HG03558 (cell line): ENCODE measurements at regions not wholly inside any gene's neighbourhood (a gene's known extent, or its start where the extent isn't known, plus 50 kb on each side); places are given as distances from the start of the nearest gene placed in this dataset.

Source experiments
- ATAC-seq: cut with Tn5 transposase; IDR thresholded peaks from one replicate; pipeline ENCODE4 v1.9.1; 2021; ENCODE audit warnings: moderate number of reproducible peaks; ENCODE audit not compliant: unreplicated experiment; ENCODE audit errors: extremely low read depth

DNA sequence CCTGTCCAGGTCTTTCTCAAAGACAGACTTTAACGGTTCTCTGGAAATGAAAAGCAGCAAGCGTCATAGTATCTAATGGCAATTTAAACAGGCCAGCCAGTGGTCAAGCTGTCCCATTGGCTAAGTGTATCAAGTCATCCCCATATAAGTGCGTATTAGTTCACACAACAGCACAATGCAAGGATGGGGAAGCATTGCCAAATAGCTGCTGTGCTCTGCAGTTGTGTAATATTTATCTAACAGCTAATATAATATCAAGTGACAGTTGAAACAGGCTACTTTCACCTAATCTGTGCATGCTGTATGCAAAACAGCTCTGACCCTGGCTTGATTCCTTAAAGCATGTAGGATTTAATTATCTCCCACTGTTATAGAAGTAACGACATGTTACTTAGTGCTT is 134.8 kb upstream of the PPARGC1A start:
- ATAC-seq = no peak

DNA sequence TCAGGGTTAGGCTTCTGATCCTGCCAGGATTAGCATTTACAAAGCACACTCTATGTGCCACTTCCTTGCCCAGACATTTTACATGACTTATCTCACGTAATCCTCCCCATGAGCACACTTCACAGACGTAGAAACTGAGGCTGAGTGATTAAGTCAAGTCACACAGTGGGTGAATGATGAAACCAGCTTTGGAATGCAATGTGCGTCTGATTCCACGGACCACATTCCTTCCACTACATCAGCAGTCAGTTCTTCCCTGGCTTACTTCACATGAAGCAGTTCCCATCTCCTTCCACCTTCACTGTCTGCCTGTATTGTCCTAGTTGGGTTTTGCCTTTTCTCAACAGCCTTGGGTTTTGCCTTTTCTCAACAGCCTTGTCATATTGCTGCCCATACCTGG is 134.3 kb upstream of the PPARGC1A start:
- no peak for ATAC-seq

DNA sequence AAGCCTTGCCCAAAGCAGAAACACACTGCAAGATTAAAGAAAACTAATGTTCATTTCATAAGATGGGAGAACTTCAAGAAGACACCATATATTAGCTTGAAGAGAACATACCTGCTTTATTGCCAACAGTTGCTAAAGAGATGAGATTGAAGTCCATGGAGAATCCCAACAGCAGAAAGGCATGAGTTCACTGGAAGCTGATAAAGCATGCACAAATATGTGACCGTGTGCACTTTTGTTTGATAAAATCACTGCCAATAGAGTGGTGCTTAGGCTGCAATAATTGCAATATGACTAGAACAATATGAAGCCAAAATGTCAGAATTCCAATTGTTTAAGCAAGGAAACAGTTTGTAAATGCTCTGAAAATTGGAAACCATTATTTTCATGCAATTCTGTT is 125.9 kb upstream of the PPARGC1A start:
- no peak for ATAC-seq

DNA sequence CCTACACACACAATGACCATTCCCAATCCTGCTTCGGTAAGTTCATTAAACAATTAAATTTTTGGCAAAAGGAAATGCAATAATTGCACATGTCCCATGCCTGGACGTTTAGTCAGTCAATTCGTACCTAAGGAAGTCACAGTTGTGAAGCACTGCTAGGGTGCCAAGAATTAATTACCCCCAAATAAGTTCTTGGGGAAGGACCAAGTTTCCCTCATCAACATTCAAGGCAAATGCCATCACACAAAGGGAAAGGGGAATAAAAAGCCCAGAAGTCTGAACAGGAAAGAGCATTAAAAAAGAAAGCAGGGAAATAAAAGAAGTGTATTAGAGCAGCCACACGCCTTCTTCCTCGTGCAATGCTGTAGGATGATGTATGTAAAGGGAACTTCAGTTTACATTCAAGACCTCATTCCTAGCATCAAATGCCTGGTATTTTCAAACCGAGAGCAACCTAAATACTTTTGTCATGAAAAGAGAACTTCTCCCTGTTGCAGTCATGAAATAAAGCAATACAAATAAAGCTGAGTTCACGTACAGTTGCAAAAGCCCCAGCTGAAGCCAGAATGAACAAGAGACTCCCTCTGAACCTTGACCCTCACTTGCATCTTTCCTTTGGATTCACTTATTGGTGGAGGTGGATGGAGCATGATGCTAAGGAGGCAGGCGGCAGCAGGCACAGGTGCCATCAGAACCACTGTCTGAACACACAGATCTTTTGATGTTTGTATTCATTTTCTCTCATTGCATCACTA is 124.0 kb upstream of the PPARGC1A start:
- no peak for ATAC-seq

DNA sequence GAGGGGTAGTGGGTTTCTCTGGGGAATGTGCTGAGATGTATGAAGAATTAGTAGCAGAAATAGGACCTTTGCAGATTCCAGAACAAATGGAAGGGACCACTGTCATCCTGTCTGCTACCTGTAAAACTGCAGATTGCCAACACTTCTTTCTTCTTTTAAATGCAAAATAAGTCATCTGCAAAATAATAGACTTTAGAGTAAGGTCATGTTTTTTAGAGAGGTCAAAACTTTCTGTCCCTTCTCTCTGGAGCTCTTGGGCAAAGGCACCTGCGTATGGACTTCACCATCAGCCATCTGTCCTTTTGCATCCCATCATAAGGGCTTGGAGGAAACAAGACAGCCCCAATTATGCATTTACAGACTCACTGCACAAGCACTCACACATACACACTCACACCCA is 121.1 kb upstream of the PPARGC1A start:
- no peak for ATAC-seq

DNA sequence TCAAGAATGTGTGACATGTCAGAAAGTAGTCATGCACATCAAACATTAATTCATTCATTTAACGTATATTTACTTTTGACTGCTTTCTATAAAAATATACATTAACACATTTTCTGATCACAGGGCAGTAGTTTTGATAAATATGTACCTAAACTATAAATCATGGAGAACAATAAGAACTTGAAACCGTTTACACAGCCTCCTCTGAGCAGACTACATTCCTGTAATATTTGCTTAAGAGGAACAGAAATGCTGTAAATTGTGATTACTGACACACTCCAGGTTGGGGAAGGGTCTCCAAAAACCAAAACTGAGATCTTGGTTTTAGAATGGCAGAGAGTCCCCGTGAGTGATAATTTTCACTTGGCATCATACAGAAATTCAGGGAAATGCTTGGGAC is 120.7 kb upstream of the PPARGC1A start:
- ATAC-seq = no peak

DNA sequence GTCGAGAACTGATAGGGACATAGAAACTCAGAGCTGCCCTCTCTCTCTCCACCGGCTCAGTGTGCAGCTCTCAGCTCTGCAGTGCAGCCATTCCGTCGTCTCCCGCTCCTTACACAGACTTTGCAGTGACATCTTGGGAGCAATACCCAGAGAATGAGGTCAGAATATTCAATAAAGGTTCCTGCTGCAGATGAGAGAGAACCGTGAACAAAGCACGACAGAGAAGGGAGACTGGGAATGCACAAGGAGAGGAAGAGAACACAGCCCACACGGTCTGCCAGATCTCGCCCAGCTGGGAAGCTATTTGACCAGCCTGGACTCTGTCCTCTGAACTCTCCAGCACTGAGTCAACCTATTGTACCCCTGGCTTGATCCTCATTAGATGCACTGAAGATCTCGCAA is 118.0 kb upstream of the PPARGC1A start:
- no peak for ATAC-seq

DNA sequence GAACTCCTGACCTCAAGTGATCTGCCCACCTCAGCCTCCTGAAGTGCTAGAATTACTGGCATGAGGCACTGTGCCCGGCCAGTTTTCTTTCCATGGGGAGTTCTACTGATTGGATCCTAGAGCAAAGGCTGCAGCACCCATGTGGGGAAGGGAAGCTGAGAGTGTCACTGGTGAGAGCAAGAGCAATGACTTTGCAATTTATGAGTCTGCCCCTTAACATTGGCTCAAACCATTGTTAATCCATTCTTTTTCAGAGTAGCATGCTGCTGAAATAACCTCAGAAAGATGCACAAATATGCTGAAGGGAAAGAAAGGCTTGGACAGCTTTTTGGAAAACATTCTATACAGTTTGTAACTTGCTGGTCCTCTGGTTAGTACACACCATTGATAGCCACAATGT is 116.4 kb upstream of the PPARGC1A start:
- no peak for ATAC-seq

DNA sequence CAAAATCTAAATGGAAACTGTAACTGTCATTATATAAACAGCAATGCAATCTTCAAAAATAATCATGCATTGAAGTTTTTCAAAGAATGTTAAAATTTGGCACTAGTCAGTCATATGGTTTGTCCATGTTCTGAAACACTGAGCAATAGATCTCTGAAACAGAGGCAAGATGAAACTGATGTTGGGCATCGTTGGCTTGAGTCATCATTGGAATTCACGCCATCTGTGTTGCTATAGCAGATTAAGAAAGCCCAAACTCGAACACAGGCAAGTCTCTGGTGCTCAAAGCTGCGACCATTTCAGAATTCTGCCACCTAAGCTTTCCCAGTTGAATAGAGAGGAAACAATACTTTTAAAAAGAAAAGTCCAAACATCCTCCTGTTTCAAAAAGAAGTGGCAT is 114.1 kb upstream of the PPARGC1A start:
- ATAC-seq = no peak

DNA sequence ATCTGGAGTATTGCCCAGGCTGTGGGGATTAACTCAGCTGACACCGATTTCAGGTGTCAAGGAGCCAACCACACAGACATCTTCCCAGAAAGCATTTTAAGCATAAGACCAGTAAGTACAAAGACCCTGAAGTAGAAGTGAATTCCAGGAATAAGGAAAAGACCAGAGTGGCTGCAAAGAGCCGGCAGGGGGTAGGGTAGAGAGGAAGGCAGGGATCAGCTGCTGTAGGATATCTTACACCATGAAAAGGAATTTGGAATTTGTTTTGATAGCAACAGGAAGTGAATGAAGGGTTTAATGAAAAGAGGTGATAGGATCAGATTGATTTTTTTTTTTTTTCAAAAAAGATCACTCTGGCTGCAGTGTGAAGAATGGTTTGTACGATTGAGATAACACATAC is 113.6 kb upstream of the PPARGC1A start:
- no peak for ATAC-seq

DNA sequence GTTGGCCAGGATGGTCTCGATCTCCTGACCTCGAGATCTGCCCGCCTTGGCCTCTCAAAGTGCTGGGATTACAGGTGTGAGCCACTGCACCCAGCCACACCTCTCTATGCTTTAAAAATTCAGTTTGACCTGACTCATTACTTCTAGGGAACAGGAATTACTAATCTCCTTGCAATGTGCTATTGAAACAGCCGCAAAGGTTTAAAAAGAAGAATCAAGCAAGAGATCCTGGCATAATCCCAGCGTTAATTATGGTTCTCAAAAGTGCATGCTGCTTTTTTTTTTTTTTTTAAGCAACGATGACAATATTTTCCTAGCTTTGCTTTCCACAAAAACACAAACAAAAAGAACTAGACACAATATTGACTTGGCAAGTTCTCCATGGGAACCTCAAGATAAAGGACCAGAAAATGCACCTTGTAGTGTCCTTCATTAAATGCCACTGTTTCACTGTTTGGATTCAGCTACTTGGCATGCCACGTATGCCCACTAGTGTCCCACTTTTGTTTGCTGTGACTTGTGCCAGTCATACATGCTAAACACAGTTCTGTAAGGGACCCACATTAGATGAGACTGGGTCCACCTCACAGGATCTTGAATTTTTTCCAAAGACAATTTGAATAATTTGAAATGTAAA is 112.6 kb upstream of the PPARGC1A start:
- ATAC-seq = no peak

DNA sequence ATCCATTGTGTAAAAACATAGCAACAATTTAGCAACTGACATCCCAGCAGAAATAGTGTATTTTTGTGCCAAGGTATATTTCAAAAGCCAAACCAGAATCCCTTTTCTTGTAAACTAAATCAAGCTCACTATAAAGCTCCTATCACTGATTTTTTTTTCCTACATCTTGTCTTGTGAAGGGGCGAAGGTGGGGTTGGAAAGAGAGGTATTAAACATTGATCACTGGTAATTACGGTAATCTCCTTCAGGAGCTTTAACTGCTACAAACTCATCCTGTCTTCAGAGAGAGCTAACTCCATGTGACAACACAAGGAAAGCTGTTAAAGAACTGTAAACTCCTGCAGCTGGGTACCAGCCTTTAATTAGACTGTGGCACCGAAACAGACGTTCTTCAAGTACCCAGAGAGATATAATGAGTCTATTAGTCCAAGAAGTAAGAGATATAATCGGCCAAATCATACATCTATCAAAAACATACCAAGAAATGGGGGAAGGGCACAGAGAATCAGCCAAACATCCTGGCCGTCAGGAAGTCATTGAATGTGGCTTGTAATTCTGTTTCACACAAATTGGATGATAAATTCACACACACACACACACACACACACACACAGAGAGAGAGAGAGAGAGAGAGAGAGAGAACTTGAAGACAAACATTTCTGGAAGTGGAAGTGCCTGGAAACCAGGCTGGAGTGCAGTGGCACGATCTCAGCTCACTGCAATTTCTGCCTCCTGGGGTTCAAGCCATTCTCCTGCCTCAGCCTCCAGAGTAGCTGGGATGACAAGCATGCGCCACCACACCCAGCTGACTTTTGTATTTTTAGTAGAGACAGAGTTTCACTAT is 111.9 kb upstream of the PPARGC1A start:
- ATAC-seq = no peak

DNA sequence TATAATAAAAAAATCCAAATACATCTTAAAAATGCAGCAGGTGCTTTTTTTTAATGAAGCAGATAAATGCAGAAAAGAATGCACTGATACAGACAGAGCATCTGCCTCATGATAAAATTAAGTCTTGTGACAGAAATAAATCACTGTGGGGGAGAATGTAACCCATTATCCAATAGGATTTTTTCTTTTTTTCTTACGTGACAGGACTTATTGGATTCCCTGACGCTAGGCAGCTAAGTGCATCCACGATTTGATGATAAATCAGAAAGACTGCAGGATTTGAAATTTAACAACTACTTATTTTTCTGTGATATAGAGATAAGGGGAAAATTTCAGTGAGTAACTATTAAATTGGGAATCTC is 110.6 kb upstream of the PPARGC1A start:
- ATAC-seq = no peak

DNA sequence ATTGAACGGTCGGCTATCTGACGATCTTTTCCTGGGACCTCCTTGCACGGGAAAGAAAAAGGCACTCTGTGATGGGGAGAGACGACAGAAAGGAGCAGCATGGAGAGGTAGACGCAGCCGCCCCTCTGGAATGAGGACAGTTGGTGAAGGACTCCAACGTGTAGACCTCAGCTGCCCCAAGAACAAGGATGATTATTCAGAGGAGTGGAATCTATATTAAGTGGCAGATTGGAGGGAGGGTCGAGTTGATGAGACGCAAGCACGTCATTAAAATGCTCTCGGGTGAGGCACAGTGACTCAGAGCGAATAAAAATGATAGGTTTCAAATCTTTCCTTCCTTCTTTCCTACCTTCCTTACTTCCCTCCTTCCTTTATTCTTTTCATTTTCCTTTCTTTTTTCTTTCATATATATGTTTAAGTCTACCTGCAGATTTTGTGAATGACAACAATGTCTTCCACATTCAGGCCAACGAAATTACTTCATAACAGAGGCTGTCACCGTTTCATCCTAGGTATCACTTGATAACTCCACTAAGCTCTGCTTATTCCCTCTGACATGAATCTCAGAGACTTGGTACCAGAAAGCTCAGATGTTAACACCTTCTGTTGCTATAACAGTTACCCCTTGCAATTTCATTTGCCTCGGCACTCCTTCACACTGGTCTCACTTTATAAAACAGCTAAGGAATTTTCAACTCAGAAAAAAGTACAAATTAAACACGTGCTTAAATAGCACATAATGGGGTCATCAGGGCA is 110.0 kb upstream of the PPARGC1A start:
- no peak for ATAC-seq

DNA sequence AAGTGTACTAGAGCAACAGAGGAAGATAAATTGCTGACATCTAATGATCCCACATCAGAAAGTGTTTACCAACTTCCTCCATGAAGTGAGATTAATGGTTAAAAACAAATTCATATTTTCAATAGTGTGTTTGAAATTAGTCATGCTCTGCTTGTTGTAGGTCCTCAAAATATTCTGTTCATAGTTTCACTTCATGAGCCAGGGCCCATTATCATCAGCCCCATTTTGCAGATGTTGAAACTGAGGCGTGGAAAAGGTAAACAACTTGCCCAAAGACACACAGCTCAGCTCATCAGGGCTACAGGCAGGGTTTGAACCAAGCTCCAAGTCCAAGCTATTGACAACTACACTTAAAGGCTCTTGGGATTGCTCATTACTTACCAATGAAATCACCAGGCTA is 103.5 kb upstream of the PPARGC1A start:
- no peak for ATAC-seq

DNA sequence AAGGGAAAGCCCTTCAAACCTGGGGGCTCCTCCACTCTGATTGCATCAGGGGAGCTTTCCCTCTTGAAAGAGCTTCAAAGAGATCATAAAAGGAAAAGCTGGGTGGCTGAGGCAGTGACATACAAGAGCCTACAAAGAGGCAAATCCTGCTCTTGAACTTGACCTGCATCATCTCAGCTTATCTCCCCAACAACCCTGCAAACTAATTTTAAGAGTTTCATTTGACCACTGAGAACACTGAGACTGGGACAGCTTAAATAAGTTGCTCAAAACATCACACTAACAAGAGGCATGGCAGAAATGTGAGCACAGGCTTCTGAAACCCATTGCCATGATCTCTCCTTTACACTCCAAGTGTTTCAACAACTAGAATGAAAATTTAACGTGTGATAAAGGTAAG is 101.6 kb upstream of the PPARGC1A start:
- no peak for ATAC-seq

DNA sequence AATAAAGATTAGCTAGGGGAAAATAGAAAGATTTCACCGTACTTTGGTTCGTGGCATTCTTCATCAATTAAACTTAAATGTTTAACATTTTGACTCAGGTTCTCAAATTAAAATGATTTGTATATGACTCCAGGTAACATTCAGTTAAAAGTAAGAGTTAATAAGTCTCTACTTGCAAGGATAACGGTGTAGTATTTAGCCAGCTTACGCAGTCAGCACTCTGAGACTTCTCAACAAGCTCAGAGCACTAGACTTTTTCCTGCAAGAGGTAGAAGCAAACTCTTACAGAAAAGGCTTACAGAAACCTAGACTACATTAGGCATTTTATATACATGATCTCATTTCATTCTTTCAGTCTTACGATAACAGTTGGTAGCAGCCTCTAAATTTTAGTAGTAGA is 96.4 kb upstream of the PPARGC1A start:
- no peak for ATAC-seq

DNA sequence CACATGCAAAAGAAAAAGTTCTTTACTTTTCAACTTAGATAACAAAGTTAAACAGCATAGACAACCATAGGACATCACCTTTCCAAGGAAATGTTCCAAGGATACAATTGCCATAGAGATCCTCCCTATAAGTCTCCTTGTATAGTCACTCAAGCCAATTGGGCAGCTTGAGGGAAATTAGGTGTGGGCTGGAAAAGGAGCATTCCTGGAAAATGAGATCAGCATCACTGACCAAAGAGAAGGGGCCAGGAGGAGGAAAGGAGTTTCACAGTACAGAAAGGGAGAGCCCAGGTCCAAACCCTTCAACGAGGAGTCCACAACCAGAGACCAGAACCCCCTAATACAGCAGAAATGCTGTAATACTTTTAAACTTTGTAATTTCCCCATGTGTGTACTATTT is 91.5 kb upstream of the PPARGC1A start:
- ATAC-seq = no peak

DNA sequence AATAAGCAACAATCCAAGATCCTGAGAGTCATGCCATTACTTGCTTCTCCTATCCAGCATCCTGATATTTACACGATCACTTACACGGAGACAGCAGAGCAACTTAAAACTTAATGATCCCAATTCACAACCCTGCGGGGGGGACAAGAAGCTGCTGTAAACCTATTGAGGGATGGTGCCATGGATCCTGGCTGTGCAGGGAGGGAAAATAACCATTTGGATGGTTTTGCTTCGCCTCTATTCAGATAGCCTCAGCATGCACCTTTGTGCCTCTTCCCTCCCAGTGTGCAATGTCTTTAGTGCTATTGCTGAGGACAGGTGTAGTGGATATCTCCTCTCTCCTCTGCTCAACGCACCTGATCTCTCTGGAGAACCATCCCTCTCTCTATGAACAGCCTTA is 89.7 kb upstream of the PPARGC1A start:
- no peak for ATAC-seq

DNA sequence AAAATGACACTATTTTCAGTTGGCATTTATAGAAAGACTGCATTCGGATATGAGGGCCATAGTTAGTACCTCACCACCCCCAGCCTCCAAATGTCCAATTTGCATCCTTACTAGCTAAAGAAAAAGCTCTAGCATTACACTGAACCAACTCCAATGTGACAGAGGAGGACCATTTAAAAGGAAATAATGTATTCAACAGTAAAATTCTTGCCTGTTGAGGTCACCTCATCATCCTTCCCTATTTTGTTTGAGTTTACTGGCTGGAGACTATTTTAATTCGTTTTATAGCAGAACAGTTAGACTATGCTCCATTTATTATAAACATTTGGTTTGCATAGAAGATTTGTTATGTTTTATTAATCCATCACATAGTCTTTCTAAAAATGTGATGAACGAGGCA is 88.2 kb upstream of the PPARGC1A start:
- ATAC-seq = no peak

DNA sequence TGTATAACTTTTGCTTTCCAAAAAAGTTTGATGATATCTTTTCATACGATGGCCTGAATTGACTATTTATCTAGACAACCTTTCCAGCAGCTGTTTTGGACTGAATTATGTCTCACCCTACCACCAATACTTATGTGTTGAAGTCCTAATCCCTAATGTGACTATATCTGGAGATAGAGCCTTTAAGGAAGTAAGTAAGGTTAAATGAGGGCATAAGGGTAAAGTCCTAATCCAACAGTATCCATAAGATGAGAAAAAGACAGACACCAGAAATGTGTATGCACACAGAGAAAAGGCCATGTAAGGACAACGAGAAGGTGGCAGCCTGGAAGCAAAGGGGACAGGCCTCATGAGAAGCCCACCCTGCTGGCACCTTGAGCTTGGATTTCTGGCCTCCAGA is 86.6 kb upstream of the PPARGC1A start:
- ATAC-seq = no peak
